T-helper 1 cell (primary cell): ENCODE measurements at regions not wholly inside any gene's neighbourhood (a gene's known extent, or its start where the extent isn't known, plus 50 kb on each side); places are given as distances from the start of the nearest gene placed in this dataset.

Experiments used
- DNase-seq, 5 donors: peaks; one replicate each; pipeline ENCODE4 v3.0.0-alpha.2; 2012 to 2020

- no peak for DNase-seq
These were observed 72.8 kb upstream of the HNRNPU start for GRCh38 chr1:244937099-244937498.

GRCh38 chr1:244920911-244921761 is 56.8 kb upstream of the HNRNPU start:
- DNase-seq = no peak

DNA sequence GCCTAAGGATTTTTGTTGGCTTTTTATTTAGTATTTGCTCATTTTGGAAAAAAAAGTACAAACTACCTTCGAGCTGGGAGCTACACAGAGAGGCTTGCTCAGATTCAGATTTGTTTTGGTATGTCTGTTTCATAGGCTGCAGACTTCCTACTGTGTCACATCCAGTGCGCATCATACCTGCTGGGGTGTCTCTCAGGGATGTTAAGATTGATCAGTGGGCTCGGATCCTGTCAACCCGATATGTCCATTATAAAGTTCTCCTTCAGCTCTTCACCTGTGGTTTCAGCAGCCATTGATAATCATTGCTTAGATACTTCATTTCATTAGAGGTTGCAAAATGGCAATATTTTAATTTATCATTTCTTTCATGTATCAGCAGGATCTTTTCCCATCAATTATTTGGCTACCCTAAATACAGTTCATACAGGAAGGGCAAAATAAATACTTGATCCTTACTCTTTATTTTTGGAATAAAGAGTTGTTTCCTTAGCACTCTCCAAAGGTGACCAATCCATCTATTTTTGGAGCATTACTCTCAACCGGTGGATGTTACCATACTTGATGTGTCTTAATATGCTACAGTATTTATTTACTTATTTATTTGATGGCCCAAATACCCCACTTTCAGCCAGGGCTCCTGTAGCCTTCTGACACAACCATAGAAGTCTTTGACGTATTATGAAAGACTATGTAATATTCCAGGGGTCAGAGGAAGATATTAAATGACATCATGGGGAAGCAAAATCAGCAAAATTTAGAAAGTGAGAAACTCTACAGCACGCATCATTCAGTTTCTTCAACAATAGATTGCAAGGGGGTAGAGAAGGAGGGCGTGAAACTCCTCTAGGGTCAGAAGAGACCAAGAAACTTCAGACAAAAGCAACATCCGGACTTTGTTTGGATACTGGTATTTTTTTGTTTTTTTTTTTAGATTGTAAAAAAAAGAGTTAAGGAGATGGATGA is 55.3 kb upstream of the HNRNPU start:
- no peak for DNase-seq

DNA sequence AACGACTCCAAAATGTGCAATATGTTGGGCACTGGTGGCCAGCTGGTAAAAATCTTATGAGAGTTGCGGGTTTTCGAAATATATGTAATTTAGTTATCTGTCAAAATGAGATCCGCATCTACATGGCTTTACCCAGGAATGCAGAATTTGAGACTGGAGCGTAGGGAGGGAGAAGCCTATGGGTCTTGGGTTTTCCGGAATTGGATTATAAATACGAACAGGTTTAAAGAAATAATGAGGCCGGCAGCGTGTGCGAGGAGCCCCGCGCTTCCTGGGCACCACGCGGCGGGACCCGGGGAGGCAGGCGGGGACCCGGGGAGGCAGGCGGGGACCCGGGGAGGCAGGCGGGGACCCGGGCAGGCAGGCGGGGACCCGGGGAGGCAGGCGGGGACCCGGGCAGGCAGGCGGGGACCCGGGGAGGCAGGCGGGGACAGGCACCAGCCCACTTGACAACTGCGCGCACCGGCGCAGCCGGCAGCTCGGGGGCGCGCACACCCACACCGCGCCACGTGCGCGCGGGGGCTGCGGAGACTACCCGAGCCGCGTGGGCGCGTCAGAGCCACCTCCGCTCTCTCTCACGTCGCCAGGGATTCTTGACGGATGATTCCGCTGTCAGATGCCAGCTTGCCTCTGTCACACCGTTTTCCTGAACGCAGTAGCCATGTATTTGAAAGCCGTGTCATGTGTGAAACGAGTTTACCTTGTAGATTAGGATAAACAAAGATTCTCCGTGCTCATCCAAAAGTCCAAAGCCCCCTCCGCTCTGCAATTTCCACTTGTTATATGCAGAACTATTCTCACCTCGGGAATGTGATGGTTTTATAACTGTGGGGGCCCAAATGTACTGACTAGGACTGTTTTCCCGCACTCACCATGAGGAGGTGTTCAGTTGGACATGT is 54.3 kb upstream of the HNRNPU start:
- DNase-seq = peak in 4 of 5 donors; percentile 29 to 70 (median 50)

- no peak for DNase-seq
These were observed 52.8 kb upstream of the HNRNPU start for GRCh38 chr1:244917073-244917670.

DNA sequence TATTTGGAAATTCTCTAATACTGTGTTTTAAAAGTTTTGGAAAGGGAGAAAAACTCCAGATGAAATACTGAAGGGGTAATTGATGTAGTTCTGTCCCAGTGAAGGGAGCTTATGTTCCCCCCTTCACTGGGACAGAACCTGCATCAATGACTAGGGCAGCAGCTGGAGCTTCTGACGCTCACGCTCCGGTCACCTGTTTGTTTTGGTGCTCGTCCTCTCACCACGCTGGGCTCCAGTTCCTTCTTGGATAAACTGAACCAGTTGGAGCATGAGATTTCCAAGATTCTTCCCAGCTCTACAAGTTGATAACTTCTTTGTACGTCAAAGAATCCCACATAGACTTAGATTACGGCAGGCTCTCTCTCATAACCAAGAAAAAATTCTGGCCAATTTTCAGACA is 51.4 kb upstream of the HNRNPU start:
- no peak for DNase-seq

DNA sequence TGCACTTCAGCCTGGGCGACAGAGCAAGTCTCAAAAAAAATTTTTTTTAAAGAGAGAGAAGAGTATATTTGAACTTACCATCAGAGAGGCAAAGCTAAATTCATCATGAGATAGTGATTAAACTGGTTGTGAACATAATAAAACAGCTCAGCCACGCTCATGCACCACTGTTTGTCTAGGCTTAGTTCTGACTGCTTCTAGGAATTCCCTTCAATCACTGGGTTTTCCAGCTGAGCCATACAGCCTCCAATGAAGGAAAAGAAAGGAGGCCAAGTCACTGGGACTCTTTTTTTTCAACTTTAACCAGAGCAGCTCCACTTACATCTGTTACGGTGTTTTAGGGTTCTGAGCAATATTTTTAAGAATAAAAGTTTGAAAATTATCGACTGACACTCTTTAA is 50.4 kb upstream of the HNRNPU start:
- no peak for DNase-seq
